MM.1S (cell line): ENCODE measurements at regions not wholly inside any gene's neighbourhood (a gene's known extent, or its start where the extent isn't known, plus 50 kb on each side); places are given as distances from the start of the nearest gene placed in this dataset.

Experiments used
- DNase-seq: peaks from one replicate; pipeline ENCODE4 v3.0.0-alpha.2; 2015
- H2AFZ ChIP-seq: fragments of 300-600 bp; sonication (generic); 2 replicates; pipeline ENCODE4 v1.6.0; 2016; ENCODE audit warnings: antibody characterized with exemption, low read length
- H3F3A ChIP-seq: fragments of 300-600 bp; sonication (generic); 2 replicates; pipeline ENCODE4 v1.6.1; 2016; ENCODE audit warnings: mild to moderate bottlenecking, antibody characterized with exemption, low read length, moderate library complexity, mixed read lengths; ENCODE audit not compliant: insufficient read depth
- H3K27ac ChIP-seq: fragments of 300-600 bp; sonication (generic); 2 replicates; pipeline ENCODE4 v1.5.1; 2016; ENCODE audit warnings: mild to moderate bottlenecking, low read length
- H3K27me3 ChIP-seq: fragments of 300-600 bp; sonication (generic); replicated peaks from 2 replicates; pipeline ENCODE4 v1.6.0; 2016; ENCODE audit warnings: low read length; ENCODE audit not compliant: insufficient read depth
- H3K36me3 ChIP-seq: fragments of 300-600 bp; sonication (generic); replicated peaks from 2 replicates; pipeline ENCODE4 v1.6.1; 2016; ENCODE audit warnings: mild to moderate bottlenecking, low read length, mixed read lengths; ENCODE audit not compliant: insufficient read depth
- H3K4me1 ChIP-seq: fragments of 300-600 bp; sonication (generic); 2 replicates; pipeline ENCODE4 v1.6.1; 2016; ENCODE audit warnings: low read length, mixed read lengths
- H3K4me2 ChIP-seq: fragments of 300-600 bp; sonication (generic); 2 replicates; pipeline ENCODE4 v1.6.0; 2016; ENCODE audit warnings: low read depth, low read length
- H3K4me3 ChIP-seq: fragments of 300-600 bp; sonication (generic); 2 replicates; pipeline ENCODE4 v1.5.1; 2016; ENCODE audit warnings: low read length, mixed read lengths
- H3K79me2 ChIP-seq: fragments of 300-600 bp; sonication (generic); 2 replicates; pipeline ENCODE4 v1.6.1; 2016; ENCODE audit warnings: mixed run types, low read length, mixed read lengths
- H3K9ac ChIP-seq: fragments of 300-600 bp; sonication (generic); 2 replicates; pipeline ENCODE4 v1.6.1; 2016; ENCODE audit warnings: low read length, mixed read lengths
- H3K9me2 ChIP-seq: fragments of 300-600 bp; sonication (generic); replicated peaks from 2 replicates; pipeline ENCODE4 v1.6.1; 2016; ENCODE audit warnings: mild to moderate bottlenecking, low read length, mixed read lengths; ENCODE audit not compliant: insufficient read depth
- H3K9me3 ChIP-seq: fragments of 300-600 bp; sonication (generic); replicated peaks from 2 replicates; pipeline ENCODE4 v1.6.1; 2016; ENCODE audit warnings: mild to moderate bottlenecking, low read length, mixed read lengths; ENCODE audit not compliant: insufficient read depth
- H4K20me1 ChIP-seq: fragments of 300-600 bp; sonication (generic); 2 replicates; pipeline ENCODE4 v1.6.1; 2016; ENCODE audit warnings: mild to moderate bottlenecking, low read length, moderate library complexity, mixed read lengths; ENCODE audit not compliant: insufficient read depth
- EZH2 ChIP-seq: fragments of 300-600 bp; sonication (generic); optimal IDR thresholded peaks from 2 replicates; pipeline ENCODE3; 2017; ENCODE audit warnings: low read depth, mild to moderate bottlenecking, antibody characterized with exemption, low read length, mixed read lengths
- EZH2phosphoT487 ChIP-seq: fragments of 300-600 bp; sonication (generic); IDR thresholded peaks from 2 replicates; pipeline ENCODE4 v1.6.1; 2018; ENCODE audit warnings: antibody characterized with exemption, low read length
- TF ChIP-seq, protein P1 (sequence below): fragments of 300-600 bp; sonication (generic); IDR thresholded peaks from 2 replicates; pipeline ENCODE4 v1.5.1; 2016; ENCODE audit warnings: antibody characterized with exemption, low read length, mixed read lengths

DNA sequence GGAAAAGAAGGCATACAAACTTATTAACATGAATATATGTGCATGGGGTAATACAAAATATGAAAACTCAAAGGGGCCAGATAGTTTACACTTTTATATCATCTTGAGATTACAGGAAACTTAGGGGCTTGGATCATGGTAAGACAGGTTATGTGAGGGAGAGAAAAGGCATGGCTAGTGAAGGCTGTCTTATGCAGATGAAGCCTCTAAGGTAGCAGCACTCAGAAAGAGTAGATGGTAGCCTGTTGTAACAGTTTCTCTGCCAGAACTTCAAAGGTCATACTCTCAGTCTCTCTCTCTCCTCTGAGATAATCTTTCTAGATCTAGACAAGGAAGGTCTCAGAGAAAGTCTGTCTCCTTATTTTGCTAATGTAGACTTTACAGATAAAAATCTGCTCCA lies 57.2 kb upstream of the FGF10 start:
- Histone ChIP-seq H3K9me3 (no peaks in the 10 kb centered on the region), H3K36me3 (no peaks in the 10 kb centered on the region), H2AFZ (no peak overlapping the region), H3K4me2 (no peak overlapping the region), H3K79me2 (no peaks in the 10 kb centered on the region), H3K9ac (no peak overlapping the region), H4K20me1 (no peaks in the 10 kb centered on the region), H3K9me2 (no peaks in the 10 kb centered on the region), H3K4me3 (no peak overlapping the region), H3K27me3 (no peaks in the 10 kb centered on the region), H3K27ac (no peak overlapping the region), H3F3A (no peaks in the 10 kb centered on the region), H3K4me1 (no peaks in the 10 kb centered on the region)
- TF ChIP-seq EZH2phosphoT487, result no peak
- TF ChIP-seq, protein P1, sequence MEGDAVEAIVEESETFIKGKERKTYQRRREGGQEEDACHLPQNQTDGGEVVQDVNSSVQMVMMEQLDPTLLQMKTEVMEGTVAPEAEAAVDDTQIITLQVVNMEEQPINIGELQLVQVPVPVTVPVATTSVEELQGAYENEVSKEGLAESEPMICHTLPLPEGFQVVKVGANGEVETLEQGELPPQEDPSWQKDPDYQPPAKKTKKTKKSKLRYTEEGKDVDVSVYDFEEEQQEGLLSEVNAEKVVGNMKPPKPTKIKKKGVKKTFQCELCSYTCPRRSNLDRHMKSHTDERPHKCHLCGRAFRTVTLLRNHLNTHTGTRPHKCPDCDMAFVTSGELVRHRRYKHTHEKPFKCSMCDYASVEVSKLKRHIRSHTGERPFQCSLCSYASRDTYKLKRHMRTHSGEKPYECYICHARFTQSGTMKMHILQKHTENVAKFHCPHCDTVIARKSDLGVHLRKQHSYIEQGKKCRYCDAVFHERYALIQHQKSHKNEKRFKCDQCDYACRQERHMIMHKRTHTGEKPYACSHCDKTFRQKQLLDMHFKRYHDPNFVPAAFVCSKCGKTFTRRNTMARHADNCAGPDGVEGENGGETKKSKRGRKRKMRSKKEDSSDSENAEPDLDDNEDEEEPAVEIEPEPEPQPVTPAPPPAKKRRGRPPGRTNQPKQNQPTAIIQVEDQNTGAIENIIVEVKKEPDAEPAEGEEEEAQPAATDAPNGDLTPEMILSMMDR, result no peak
- TF ChIP-seq EZH2, result no peak
- no peak for DNase-seq

DNA sequence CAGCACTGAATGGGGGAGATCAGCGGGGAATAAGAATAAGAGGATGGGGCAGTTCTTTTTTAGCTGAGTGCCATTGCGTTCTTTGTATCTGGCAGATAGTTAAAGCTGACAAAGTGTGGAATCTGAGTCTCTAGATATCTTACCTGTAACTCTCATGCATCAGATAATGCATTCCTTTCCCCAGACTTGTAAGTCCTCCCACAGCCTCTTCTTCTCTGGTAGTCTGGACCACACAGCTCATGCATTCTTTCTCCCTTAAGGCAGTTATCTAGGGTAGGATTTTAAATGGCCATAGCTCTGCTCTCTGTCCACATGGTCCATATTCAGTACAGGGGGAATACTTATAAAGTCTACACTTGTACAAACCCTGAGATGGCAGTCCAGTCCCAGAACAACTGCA lies 54.0 kb upstream of the FGF10 start:
- H3K36me3 ChIP-seq, result no peaks in the 10 kb centered on the region
- no peak overlapping the region for H3K4me3 ChIP-seq
- H3K9ac ChIP-seq, result no peak overlapping the region
- no peaks in the 10 kb centered on the region for H3K9me3 ChIP-seq
- H3F3A ChIP-seq, result no peaks in the 10 kb centered on the region
- H2AFZ ChIP-seq, result no peak overlapping the region
- no peaks in the 10 kb centered on the region for H4K20me1 ChIP-seq
- no peaks in the 10 kb centered on the region for H3K9me2 ChIP-seq
- H3K4me2 ChIP-seq, result no peak overlapping the region
- no peaks in the 10 kb centered on the region for H3K79me2 ChIP-seq
- no peaks in the 10 kb centered on the region for H3K27me3 ChIP-seq
- no peak overlapping the region for H3K27ac ChIP-seq
- DNase-seq, result no peak
- TF ChIP-seq EZH2phosphoT487 (no peak), EZH2 (no peak)
- TF ChIP-seq, protein P1, result no peak
- H3K4me1 ChIP-seq, result no peaks in the 10 kb centered on the region

DNA sequence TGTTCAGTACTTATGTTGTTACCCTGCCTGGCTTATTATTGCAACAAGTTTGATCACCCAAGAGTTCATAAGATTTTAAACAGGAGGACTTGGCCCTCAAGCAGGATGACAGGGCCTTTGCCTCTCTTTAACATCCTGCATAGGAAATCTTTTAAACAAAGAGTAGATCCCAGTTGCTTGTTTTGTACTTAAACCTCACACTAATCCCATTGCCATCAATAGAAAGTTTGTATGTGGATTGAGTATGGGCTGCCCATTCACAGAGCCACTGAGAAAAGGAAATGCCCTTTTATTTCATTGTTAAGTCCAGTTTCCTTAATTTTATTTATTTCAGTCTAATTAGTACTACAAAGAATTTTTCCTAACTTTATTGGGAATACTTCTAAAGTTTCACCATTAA lies 52.2 kb upstream of the FGF10 start:
- Histone ChIP-seq H3K79me2 (no peaks in the 10 kb centered on the region), H4K20me1 (no peaks in the 10 kb centered on the region), H3K9ac (no peak overlapping the region), H3K27me3 (no peaks in the 10 kb centered on the region), H3K4me2 (no peak overlapping the region), H2AFZ (no peak overlapping the region), H3K4me3 (no peak overlapping the region), H3K4me1 (no peaks in the 10 kb centered on the region), H3K36me3 (no peaks in the 10 kb centered on the region), H3K9me3 (no peaks in the 10 kb centered on the region), H3F3A (no peaks in the 10 kb centered on the region), H3K27ac (no peak overlapping the region), H3K9me2 (no peaks in the 10 kb centered on the region)
- TF ChIP-seq, protein P1, result no peak
- TF ChIP-seq EZH2 (no peak), EZH2phosphoT487 (no peak)
- DNase-seq, result no peak

DNA sequence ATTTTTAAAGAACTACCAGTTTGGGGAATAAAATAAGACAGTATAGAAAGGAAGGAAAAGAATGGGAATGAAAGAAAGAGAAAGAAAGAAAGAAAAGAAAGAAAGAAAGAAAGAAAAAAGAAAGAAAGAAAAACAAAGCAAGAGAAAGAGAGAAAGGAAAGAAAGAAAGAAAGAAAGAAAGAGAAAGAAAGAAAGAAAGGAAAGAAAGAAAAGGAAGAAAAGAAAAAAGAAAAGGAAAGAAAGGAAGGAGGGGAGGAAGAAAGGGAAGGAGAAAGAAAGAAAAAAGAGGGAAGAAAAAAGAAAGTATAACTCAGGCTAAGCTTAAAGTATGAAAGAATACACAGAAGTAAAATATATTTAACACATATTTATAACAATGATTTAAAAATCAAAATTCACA lies 51.0 kb upstream of the FGF10 start:
- Histone ChIP-seq H3K9ac (no peak overlapping the region), H3F3A (no peaks in the 10 kb centered on the region), H3K36me3 (no peaks in the 10 kb centered on the region), H3K9me3 (no peaks in the 10 kb centered on the region), H3K27me3 (no peaks in the 10 kb centered on the region), H3K27ac (no peak overlapping the region), H3K4me2 (no peak overlapping the region), H4K20me1 (no peaks in the 10 kb centered on the region), H3K4me1 (no peaks in the 10 kb centered on the region), H2AFZ (no peak overlapping the region), H3K9me2 (no peaks in the 10 kb centered on the region), H3K4me3 (no peak overlapping the region), H3K79me2 (no peaks in the 10 kb centered on the region)
- no peak for DNase-seq
- no peak for TF ChIP-seq EZH2phosphoT487
- TF ChIP-seq, protein P1, result no peak
- no peak for TF ChIP-seq EZH2
